GM23248 (cell line): ENCODE measurements at regions not wholly inside any gene's neighbourhood (a gene's known extent, or its start where the extent isn't known, plus 50 kb on each side); places are given as distances from the start of the nearest gene placed in this dataset.

Source experiments
- DNase-seq: peaks from one replicate; pipeline ENCODE4 v3.0.0-alpha.2; 2015
- H2AFZ ChIP-seq: fragments of 200-600 bp; sonication (generic); 2 replicates; pipeline ENCODE4 v1.6.1; 2016; ENCODE audit warnings: antibody characterized with exemption
- H3F3A ChIP-seq: fragments of 200-600 bp; sonication (generic); 2 replicates; pipeline ENCODE4 v1.6.1; 2016; ENCODE audit warnings: mild to moderate bottlenecking, antibody characterized with exemption, mixed run types; ENCODE audit not compliant: insufficient read depth
- H3K27ac ChIP-seq: fragments of 200-600 bp; sonication (generic); 2 replicates; pipeline ENCODE4 v1.5.1; 2016; ENCODE audit warnings: mild to moderate bottlenecking
- H3K27me3 ChIP-seq: fragments of 200-600 bp; sonication (generic); replicated peaks from 2 replicates; pipeline ENCODE4 v1.6.1; 2016; ENCODE audit warnings: mild to moderate bottlenecking; ENCODE audit not compliant: insufficient read depth
- H3K36me3 ChIP-seq: fragments of 200-600 bp; sonication (generic); 2 replicates; pipeline ENCODE4 v1.6.1; 2016; ENCODE audit warnings: low read depth, mild to moderate bottlenecking
- H3K4me1 ChIP-seq: fragments of 200-600 bp; sonication (generic); 2 replicates; pipeline ENCODE4 v1.6.1; 2016; ENCODE audit warnings: mild to moderate bottlenecking; ENCODE audit not compliant: insufficient read depth
- H3K4me2 ChIP-seq: fragments of 200-600 bp; sonication (generic); one replicate; pipeline ENCODE4 v1.6.1; 2016; ENCODE audit warnings: mild to moderate bottlenecking; ENCODE audit not compliant: unreplicated experiment
- H3K4me3 ChIP-seq: fragments of 200-600 bp; sonication (generic); 2 replicates; pipeline ENCODE4 v1.5.1; 2016; ENCODE audit warnings: mild to moderate bottlenecking
- H3K79me2 ChIP-seq: fragments of 200-600 bp; sonication (generic); 2 replicates; pipeline ENCODE4 v1.6.1; 2016; ENCODE audit warnings: mild to moderate bottlenecking; ENCODE audit not compliant: insufficient read depth
- H3K9ac ChIP-seq: fragments of 200-600 bp; sonication (generic); 2 replicates; pipeline ENCODE4 v1.6.1; 2016; ENCODE audit warnings: mild to moderate bottlenecking
- H3K9me2 ChIP-seq: fragments of 200-600 bp; sonication (generic); 2 replicates; pipeline ENCODE4 v1.6.1; 2016; ENCODE audit warnings: mixed run types, mild to moderate bottlenecking, moderate library complexity; ENCODE audit not compliant: insufficient read depth
- H3K9me3 ChIP-seq: fragments of 200-600 bp; sonication (generic); one replicate; pipeline ENCODE4 v1.6.1; 2017; ENCODE audit warnings: low read depth
- H4K20me1 ChIP-seq: fragments of 200-600 bp; sonication (generic); 2 replicates; pipeline ENCODE4 v1.6.0; 2016; ENCODE audit not compliant: insufficient read depth
- EZH2 ChIP-seq: fragments of 200-600 bp; sonication (generic); IDR thresholded peaks from 2 replicates; pipeline ENCODE4 v1.6.1; 2018; ENCODE audit warnings: antibody characterized with exemption, mild to moderate bottlenecking; ENCODE audit not compliant: insufficient read depth, poor library complexity, severe bottlenecking
- EZH2phosphoT487 ChIP-seq: fragments of 200-600 bp; sonication (generic); IDR thresholded peaks from 2 replicates; pipeline ENCODE4 v1.6.1; 2018; ENCODE audit warnings: antibody characterized with exemption, moderate library complexity, mild to moderate bottlenecking, low read depth; ENCODE audit not compliant: insufficient read depth
- WGBS, 2 experiments: methylation state at CpG; one replicate each; pipeline ENCODE4 v1.1.6; 2015 to 2017; ENCODE audit warnings: low lambda C conversion rate in 2 of 2, low coverage in 1 of 2; ENCODE audit errors: missing lambda C conversion rate in 2 of 2; 5-methylcytosine and 5-hydroxymethylcytosine counted together
- in situ Hi-C: fragments of 300-500 bp; cut with MboI; formaldehyde crosslinking; loops from 2 replicates; pipeline ENCODE4 v1.15.0; 2020

DNA sequence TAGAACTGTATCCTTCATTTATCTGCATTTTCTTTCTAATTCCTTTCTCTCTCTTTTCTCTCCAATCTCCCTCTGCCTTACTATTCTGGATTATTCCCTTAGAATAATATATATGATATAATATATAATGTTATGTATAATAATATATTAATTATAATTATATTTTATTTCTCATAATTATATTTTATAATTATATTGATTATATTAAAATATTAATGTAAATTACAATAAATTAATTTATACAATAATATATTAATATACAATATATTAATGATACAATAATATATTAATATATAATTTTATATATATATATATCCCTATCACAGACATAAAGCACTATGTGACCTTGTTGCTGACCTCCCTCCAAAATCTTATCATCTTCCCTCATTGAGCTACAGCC, 661.3 kb upstream of the CHORDC1 start:
- in situ Hi-C loops = no loop called here
- H3K4me3 ChIP-seq = no peak overlapping the region
- H3F3A ChIP-seq = no peaks in the 10 kb centered on the region
- H3K36me3 ChIP-seq = no peaks in the 10 kb centered on the region
- no peaks in the 10 kb centered on the region for H3K9me3 ChIP-seq
- no peak overlapping the region for H3K4me2 ChIP-seq
- no peak overlapping the region for H3K9ac ChIP-seq
- H3K9me2 ChIP-seq = no peaks in the 10 kb centered on the region
- no peaks in the 10 kb centered on the region for H3K27me3 ChIP-seq
- no peaks in the 10 kb centered on the region for H4K20me1 ChIP-seq
- no peaks in the 10 kb centered on the region for H3K4me1 ChIP-seq
- no peak for DNase-seq
- TF ChIP-seq EZH2 (no peak), EZH2phosphoT487 (no peak)
- H3K27ac ChIP-seq = no peak overlapping the region
- H3K79me2 ChIP-seq = no peaks in the 10 kb centered on the region
- H2AFZ ChIP-seq = no peak overlapping the region

GRCh38 chr11:90874986-90875385, 652.1 kb upstream of the CHORDC1 start:
- in situ Hi-C loops = no loop called here
- Histone ChIP-seq H3K9ac (no peak overlapping the region), H3K4me1 (no peaks in the 10 kb centered on the region), H3K27me3 (no peaks in the 10 kb centered on the region), H3K9me3 (no peaks in the 10 kb centered on the region), H3K4me2 (no peak overlapping the region), H4K20me1 (no peaks in the 10 kb centered on the region), H3K4me3 (no peak overlapping the region), H3K27ac (no peak overlapping the region), H2AFZ (no peak overlapping the region), H3K79me2 (no peaks in the 10 kb centered on the region), H3F3A (no peaks in the 10 kb centered on the region), H3K9me2 (no peaks in the 10 kb centered on the region), H3K36me3 (no peaks in the 10 kb centered on the region; the same call in 1 of the 2 replicates)
- no peak for TF ChIP-seq EZH2phosphoT487
- TF ChIP-seq EZH2 = no peak
- 2 to 13% methylated on average over 1 of the region's 1 CpG for WGBS, 2 experiments
- DNase-seq = no peak

GRCh38 chr11:90874281-90874680, 651.4 kb upstream of the CHORDC1 start:
- H3K4me3 ChIP-seq = no peak overlapping the region

DNA sequence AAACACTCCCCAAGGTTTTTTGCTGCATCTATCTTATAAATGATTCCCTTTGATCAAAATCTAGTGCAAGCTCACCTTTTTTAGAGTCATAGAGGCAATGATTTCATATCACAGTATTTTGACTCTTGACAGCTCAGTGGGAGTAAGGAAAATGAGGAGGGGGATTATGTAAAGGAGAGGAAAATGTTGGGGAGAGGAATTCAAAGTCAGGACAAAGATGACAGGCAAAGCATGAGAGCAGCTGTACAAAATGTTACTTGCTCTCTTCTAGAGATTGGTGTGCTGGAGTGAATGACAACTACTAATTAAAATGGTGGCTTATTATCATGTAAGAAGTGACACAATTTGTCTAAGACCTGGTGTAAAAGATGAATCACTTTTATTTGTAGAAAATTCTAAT, 644.6 kb upstream of the CHORDC1 start:
- no peaks in the 10 kb centered on the region for H3K4me1 ChIP-seq
- H3K27me3 ChIP-seq = no peaks in the 10 kb centered on the region
- TF ChIP-seq EZH2phosphoT487 = no peak
- TF ChIP-seq EZH2 = no peak
- H3K79me2 ChIP-seq = no peaks in the 10 kb centered on the region
- no peaks in the 10 kb centered on the region; the same call in 1 of the 2 replicates for H3K36me3 ChIP-seq
- no peak overlapping the region for H3K9ac ChIP-seq
- H2AFZ ChIP-seq = no peak overlapping the region
- no peaks in the 10 kb centered on the region for H4K20me1 ChIP-seq
- H3K27ac ChIP-seq = no peak overlapping the region
- H3K4me2 ChIP-seq = no peak overlapping the region
- in situ Hi-C loops = no loop called here
- no peaks in the 10 kb centered on the region for H3K9me3 ChIP-seq
- H3K9me2 ChIP-seq = no peaks in the 10 kb centered on the region
- no peak for DNase-seq
- no peak overlapping the region for H3K4me3 ChIP-seq
- H3F3A ChIP-seq = no peaks in the 10 kb centered on the region

More at GRCh38 chr11:90874281-90874680, 651.4 kb upstream of the CHORDC1 start:
- H3K4me2 ChIP-seq = no peak overlapping the region
- H3K27me3 ChIP-seq = no peaks in the 10 kb centered on the region
- H3K9me2 ChIP-seq = no peaks in the 10 kb centered on the region
- H3K9me3 ChIP-seq = no peaks in the 10 kb centered on the region
- H3K4me1 ChIP-seq = no peaks in the 10 kb centered on the region
- TF ChIP-seq EZH2phosphoT487 = no peak
- in situ Hi-C loops = no loop called here
- no peaks in the 10 kb centered on the region for H3K79me2 ChIP-seq
- no peaks in the 10 kb centered on the region; the same call in 1 of the 2 replicates for H3K36me3 ChIP-seq
- no peaks in the 10 kb centered on the region for H3F3A ChIP-seq
- no peak overlapping the region for H2AFZ ChIP-seq
- DNase-seq = no peak
- no peaks in the 10 kb centered on the region for H4K20me1 ChIP-seq
- H3K9ac ChIP-seq = no peak overlapping the region
- H3K27ac ChIP-seq = no peak overlapping the region

- no peaks in the 10 kb centered on the region for H3K79me2 ChIP-seq
- H3F3A ChIP-seq = no peaks in the 10 kb centered on the region
- no peaks in the 10 kb centered on the region for H3K4me1 ChIP-seq
- H3K27me3 ChIP-seq = no peaks in the 10 kb centered on the region
- H3K9me2 ChIP-seq = no peaks in the 10 kb centered on the region
- TF ChIP-seq EZH2 (no peak), EZH2phosphoT487 (no peak)
- H3K36me3 ChIP-seq = no peaks in the 10 kb centered on the region
- no peaks in the 10 kb centered on the region for H3K9me3 ChIP-seq
- no peak overlapping the region for H3K4me2 ChIP-seq
- no peak overlapping the region for H3K9ac ChIP-seq
- no peak overlapping the region for H3K4me3 ChIP-seq
- in situ Hi-C loops = no loop called here
- WGBS, 2 experiments = 12 to 16% methylated on average over 1 of the region's 1 CpG
- H2AFZ ChIP-seq = no peak overlapping the region
- DNase-seq = no peak
- no peaks in the 10 kb centered on the region for H4K20me1 ChIP-seq
- no peak overlapping the region for H3K27ac ChIP-seq
These were observed 633.9 kb upstream of the CHORDC1 start for GRCh38 chr11:90856790-90857189.
